IPS-20b (cell line): ENCODE measurements at regions not wholly inside any gene's neighbourhood (a gene's known extent, or its start where the extent isn't known, plus 50 kb on each side); places are given as distances from the start of the nearest gene placed in this dataset.

Source experiments
- H3K27ac ChIP-seq: one replicate; pipeline ENCODE4 v1.5.1; 2013; ENCODE audit warnings: low read length
- H3K27me3 ChIP-seq: 2 replicates; pipeline ENCODE4 v1.6.1; 2013; ENCODE audit warnings: mild to moderate bottlenecking, low read length, inconsistent platforms; ENCODE audit not compliant: insufficient read depth
- H3K36me3 ChIP-seq: 2 replicates; pipeline ENCODE4 v1.6.1; 2013; ENCODE audit warnings: low read depth, mild to moderate bottlenecking, inconsistent platforms, low read length, moderate library complexity; ENCODE audit not compliant: insufficient read depth
- H3K4me1 ChIP-seq: 2 replicates; pipeline ENCODE4 v1.6.1; 2013; ENCODE audit warnings: mild to moderate bottlenecking, control low read depth, inconsistent platforms, low read length, moderate library complexity; ENCODE audit not compliant: insufficient read depth
- H3K4me3 ChIP-seq: 2 replicates; pipeline ENCODE4 v1.5.1; 2013; ENCODE audit warnings: mild to moderate bottlenecking, low read length, inconsistent platforms
- H3K9ac ChIP-seq: 2 replicates; pipeline ENCODE4 v1.6.1; 2013; ENCODE audit warnings: low read depth, mild to moderate bottlenecking, inconsistent platforms, low read length, moderate library complexity
- H3K9me3 ChIP-seq: 2 replicates; pipeline ENCODE4 v1.6.1; 2013; ENCODE audit warnings: mild to moderate bottlenecking, low read depth, low read length, inconsistent platforms; ENCODE audit not compliant: insufficient read depth

DNA sequence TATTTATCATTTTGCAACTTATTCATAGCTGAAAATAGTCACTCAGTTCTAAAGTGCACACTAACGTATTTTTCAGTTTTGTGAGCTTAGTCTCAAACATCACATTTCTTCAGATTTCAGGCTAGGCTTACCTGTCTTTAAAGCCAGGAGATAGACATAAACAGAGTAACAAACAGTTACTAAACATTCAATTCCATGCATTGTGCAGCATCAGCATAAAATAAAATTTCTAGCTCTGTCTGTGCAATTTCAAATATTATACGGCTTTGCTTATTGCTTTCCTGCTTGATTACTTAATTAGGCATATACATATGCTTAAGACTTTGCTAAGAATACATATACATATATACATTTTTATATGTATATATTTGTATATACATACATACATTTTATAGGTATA lies 637.0 kb downstream of the NR4A2 start:
- Histone ChIP-seq H3K27ac (no peak overlapping the region), H3K9me3 (no peaks in the 10 kb centered on the region), H3K27me3 (no peaks in the 10 kb centered on the region), H3K4me3 (no peak overlapping the region), H3K36me3 (no peaks in the 10 kb centered on the region), H3K9ac (no peak overlapping the region), H3K4me1 (no peaks in the 10 kb centered on the region)

DNA sequence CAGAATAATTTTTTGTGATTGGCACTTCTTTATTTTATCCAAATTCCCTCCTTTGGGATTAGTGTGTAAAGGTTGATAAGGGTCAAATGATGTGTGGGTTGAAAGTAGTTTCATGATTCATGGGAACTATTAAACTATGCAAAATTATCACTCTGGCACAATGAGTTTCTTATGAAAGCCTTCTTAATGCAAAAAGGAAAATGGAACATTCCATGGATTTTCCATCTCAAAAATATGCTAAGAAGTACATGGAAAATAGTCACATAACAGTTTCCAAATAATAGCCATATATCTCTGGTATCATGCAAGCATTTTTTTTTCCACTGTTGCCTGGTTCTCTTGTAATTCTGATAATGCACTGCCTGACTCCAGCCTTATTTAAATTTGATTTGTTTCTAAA lies 639.7 kb downstream of the NR4A2 start:
- H3K9ac ChIP-seq = no peak overlapping the region
- H3K4me1 ChIP-seq = no peaks in the 10 kb centered on the region
- no peaks in the 10 kb centered on the region for H3K27me3 ChIP-seq
- H3K9me3 ChIP-seq = no peaks in the 10 kb centered on the region
- H3K4me3 ChIP-seq = no peak overlapping the region
- H3K36me3 ChIP-seq = no peaks in the 10 kb centered on the region
- no peak overlapping the region for H3K27ac ChIP-seq

DNA sequence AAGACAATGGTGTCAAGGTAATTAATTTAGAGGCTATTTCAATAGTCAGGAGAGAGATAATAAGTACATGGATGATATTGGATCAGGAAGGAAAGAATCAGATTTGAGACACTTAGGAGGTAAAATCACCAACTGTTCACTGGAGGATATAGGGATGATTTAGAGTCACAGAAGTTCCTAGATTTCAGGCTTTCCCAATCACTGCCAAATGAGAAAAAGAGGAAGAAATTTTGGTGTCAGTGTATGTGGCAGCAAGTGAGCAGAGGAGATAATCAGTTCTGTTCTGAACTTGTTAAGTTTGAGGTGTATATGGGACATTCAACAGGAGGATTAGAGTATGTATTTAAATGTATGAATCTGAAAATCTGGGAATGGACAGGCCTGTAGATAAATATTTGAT lies 640.4 kb downstream of the NR4A2 start:
- Histone ChIP-seq H3K9ac (no peak overlapping the region), H3K27me3 (no peaks in the 10 kb centered on the region), H3K4me1 (no peaks in the 10 kb centered on the region), H3K9me3 (no peaks in the 10 kb centered on the region), H3K4me3 (no peak overlapping the region), H3K36me3 (no peaks in the 10 kb centered on the region), H3K27ac (no peak overlapping the region)

DNA sequence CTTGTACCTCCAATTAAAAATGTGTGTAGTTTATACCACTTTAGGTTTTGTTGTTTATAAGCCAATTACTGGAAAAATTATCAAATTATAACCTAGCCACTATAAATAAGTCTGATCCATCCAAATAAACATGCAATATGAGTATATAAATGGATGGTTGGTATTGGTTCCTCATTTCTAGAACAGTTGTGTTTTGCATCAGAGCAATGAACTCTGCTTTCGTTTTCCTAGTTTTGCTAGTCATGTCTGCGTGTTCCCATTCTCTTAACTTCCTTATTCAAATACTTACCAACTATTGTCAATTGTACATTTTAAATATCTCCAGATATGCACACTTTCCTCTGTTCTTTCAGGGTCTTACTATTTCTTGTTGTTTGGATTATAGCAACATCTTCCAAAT lies 641.7 kb downstream of the NR4A2 start:
- Histone ChIP-seq H3K9ac (no peak overlapping the region), H3K9me3 (no peaks in the 10 kb centered on the region), H3K27ac (no peak overlapping the region), H3K36me3 (no peaks in the 10 kb centered on the region), H3K4me1 (no peaks in the 10 kb centered on the region), H3K27me3 (no peaks in the 10 kb centered on the region), H3K4me3 (no peak overlapping the region)

DNA sequence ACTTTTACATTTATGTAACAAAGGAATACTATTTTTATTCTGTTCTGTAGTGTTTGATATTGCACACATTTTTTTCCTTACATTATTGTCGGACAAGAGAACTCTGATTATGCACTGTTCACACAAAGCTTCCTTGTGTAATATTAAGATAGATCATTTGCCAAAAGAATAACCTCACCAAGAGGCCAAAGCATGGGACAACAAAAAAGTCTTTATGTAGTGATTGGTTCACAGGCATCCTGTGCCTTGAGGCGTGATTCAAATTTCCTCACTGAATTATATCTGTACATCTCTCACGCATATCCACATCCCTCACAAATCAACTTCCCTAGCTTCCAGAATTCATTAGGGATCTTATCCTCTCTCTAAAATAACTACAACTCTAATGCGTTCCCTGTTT lies 642.7 kb downstream of the NR4A2 start:
- H3K4me3 ChIP-seq = no peak overlapping the region

DNA sequence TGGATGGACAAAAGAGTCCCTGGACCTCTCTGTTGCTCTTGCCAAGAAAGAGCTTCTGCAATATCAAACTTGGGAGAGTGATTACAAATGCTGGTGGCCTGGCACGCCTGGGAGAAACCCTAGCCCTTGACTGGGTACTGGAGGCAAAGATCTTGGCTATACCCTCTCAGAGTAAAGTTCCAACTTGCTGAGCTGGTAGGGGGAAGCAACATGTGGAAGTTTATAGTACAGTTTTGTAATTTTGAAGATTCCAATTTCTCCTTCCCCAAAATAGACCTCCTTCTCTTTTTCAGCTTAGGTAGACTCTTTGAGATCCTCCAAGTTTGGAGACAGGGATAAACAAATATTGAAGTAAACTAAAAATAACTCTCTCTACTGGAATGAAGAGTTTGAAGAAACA lies 645.3 kb downstream of the NR4A2 start:
- Histone ChIP-seq H3K27me3 (no peaks in the 10 kb centered on the region), H3K4me1 (no peaks in the 10 kb centered on the region), H3K36me3 (no peaks in the 10 kb centered on the region), H3K4me3 (no peak overlapping the region), H3K9me3 (no peaks in the 10 kb centered on the region), H3K27ac (no peak overlapping the region), H3K9ac (no peak overlapping the region)

More for the DNA sequence above, 642.7 kb downstream of the NR4A2 start:
- no peak overlapping the region for H3K9ac ChIP-seq
- H3K4me1 ChIP-seq = no peaks in the 10 kb centered on the region
- no peaks in the 10 kb centered on the region for H3K36me3 ChIP-seq
- H3K9me3 ChIP-seq = no peaks in the 10 kb centered on the region
- no peak overlapping the region for H3K27ac ChIP-seq
- H3K27me3 ChIP-seq = no peaks in the 10 kb centered on the region

DNA sequence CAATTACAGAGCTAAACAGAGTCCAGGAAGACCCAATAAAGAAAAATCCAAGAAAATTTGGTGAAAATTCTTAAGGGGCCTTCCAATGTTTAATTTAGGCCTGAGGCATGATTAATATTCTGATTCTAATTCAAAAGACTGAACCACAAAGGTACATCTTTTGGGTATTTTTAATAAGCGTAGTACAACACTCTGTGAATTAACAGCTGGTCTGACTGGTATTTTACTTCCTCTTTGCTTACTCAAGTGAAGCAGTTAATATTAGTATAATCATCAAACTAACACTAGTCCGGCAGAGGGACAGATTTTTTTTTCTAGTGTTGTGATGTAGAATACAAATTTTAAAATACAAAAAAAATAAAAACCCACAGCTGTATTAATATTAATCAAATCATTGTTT lies 652.9 kb downstream of the NR4A2 start:
- Histone ChIP-seq H3K4me3 (no peak overlapping the region), H3K9ac (no peak overlapping the region), H3K4me1 (no peaks in the 10 kb centered on the region), H3K36me3 (no peaks in the 10 kb centered on the region), H3K27ac (no peak overlapping the region), H3K9me3 (peaks cover 1% of the 10 kb centered on the region; the same call in 1 of the 2 replicates), H3K27me3 (no peaks in the 10 kb centered on the region)

DNA sequence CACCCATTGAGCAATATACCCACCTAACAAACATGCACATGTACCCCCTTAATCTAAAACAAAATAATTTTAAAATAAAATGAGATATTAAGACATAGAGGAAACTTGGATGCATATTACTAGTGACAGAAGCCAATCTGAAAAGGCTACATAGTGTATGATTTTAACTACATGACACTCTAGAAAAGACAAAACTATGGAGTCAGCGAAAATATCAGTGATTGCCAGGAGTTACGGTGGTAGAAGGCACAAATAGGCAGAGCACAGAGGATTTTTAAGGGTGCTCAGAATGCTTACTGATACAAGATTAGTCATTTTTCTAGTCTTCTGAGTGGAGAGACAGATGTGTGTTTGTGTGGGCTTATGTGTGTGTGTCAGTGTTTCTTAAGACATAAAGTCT lies 656.6 kb downstream of the NR4A2 start:
- Histone ChIP-seq H3K9me3 (peaks cover 11% of the 10 kb centered on the region), H3K4me3 (no peak overlapping the region), H3K27ac (no peak overlapping the region), H3K27me3 (no peaks in the 10 kb centered on the region), H3K4me1 (no peaks in the 10 kb centered on the region), H3K36me3 (no peaks in the 10 kb centered on the region), H3K9ac (no peak overlapping the region)

DNA sequence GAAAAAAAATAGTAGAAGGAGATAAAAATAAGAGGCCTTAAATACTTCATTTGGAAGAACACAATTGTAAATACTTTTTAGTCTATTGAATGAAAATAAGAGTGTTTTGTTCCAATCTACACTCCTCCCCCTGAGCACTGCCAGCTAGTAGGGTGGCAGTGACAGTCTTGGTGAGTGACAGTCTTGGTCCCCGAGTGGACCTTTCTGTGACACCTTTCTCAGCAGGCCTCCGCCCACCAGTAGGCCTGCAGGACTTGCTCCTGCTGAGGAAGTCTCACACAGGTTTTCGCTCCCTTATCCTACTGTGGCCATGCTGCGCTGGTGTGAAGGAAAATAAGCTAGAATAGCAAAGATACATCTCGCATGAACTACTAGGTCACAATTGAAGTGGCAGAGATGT lies 666.8 kb downstream of the NR4A2 start:
- Histone ChIP-seq H3K4me1 (no peaks in the 10 kb centered on the region), H3K9ac (no peak overlapping the region), H3K27ac (no peak overlapping the region), H3K36me3 (no peaks in the 10 kb centered on the region), H3K27me3 (no peaks in the 10 kb centered on the region), H3K4me3 (no peak overlapping the region), H3K9me3 (no peaks in the 10 kb centered on the region)

DNA sequence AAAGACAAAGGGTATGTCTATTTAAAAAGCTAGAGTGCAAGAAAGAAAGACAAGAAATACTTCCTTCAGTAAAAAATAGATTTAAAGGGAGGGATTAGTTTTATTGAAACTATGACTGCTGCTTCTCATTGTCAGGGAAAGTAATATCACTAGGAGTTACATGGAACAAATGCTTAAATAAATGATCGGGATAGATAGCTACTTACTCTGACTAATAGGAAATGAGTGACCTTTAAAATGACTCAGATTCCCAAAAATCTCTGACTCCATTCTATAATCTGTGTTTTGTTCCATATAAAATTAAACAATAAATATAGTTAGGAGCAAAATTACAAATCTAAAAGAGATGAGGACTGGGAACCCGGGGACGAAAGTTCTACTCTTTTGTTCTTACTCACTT lies 669.3 kb downstream of the NR4A2 start:
- H3K36me3 ChIP-seq = no peaks in the 10 kb centered on the region
- no peaks in the 10 kb centered on the region for H3K9me3 ChIP-seq
- no peak overlapping the region for H3K27ac ChIP-seq
- no peaks in the 10 kb centered on the region for H3K4me1 ChIP-seq
- no peak overlapping the region for H3K4me3 ChIP-seq
- H3K9ac ChIP-seq = no peak overlapping the region
- H3K27me3 ChIP-seq = no peaks in the 10 kb centered on the region

DNA sequence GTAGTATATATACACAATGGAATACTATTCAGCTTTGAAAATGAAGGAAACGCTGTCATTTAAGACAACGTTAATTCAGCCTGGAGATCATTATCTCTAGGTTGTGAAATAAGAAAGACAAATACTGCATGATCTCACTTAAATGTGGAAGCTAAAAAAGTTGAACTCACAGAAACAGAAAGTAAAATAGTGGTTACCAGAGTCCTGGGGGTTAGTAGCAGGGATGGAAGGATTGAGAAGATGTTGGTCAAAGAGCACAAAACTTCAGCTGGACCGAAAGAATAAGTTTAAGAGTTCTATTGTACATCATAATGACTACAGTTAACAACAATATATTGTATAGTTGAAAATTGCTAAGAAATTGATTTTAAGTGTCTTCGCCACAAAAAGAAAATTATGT lies 670.3 kb downstream of the NR4A2 start:
- Histone ChIP-seq H3K4me1 (no peaks in the 10 kb centered on the region), H3K27ac (no peak overlapping the region)

DNA sequence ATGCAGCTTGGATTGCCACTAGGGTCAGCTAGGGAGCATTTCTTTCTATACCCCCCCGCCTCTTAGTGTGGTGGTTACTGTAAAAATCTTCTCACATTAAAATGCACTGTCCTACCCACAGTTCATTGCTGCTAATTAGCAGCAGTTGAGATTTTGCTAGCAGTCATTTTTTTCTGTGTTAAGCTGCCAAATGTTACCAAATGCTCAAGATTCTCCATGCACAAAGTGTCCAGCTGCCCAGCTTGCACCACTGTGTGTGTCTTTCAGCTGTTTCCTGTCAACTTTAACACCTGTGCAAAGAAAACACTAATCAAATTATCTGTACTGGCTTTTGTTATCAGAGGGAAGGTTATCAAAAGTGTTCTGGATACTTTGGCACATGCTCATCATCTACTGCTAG lies 679.3 kb downstream of the NR4A2 start:
- Histone ChIP-seq H3K9ac (no peak overlapping the region), H3K4me1 (no peaks in the 10 kb centered on the region)

More for the DNA sequence above, 670.3 kb downstream of the NR4A2 start:
- Histone ChIP-seq H3K27me3 (no peaks in the 10 kb centered on the region), H3K4me3 (no peak overlapping the region), H3K36me3 (no peaks in the 10 kb centered on the region), H3K9me3 (no peaks in the 10 kb centered on the region), H3K9ac (no peak overlapping the region)

DNA sequence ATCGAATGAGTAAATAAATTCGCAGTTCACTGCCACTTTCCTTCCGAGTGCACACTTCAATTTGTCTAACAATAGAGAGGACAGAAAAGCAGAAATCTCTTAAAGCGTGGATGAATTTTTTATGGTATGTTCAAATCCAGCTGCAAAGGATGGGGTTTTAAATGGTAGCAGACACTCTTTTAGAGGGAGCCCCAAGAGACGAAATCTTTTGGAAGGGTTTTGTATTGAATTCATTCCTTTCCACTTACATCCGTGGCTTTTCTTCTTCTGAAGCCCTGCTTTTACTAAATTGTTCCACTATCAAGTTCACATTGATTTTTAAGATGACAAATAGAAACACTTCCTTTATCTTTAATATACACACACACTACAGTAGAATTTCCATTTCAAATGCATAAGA lies 680.7 kb downstream of the NR4A2 start:
- Histone ChIP-seq H3K9me3 (no peaks in the 10 kb centered on the region), H3K4me1 (no peaks in the 10 kb centered on the region), H3K27me3 (no peaks in the 10 kb centered on the region), H3K4me3 (no peak overlapping the region), H3K36me3 (no peaks in the 10 kb centered on the region), H3K9ac (no peak overlapping the region), H3K27ac (no peak overlapping the region)

More for the DNA sequence above, 679.3 kb downstream of the NR4A2 start:
- Histone ChIP-seq H3K27ac (no peak overlapping the region), H3K36me3 (no peaks in the 10 kb centered on the region), H3K9me3 (no peaks in the 10 kb centered on the region), H3K27me3 (no peaks in the 10 kb centered on the region), H3K4me3 (no peak overlapping the region)
